Activated naive CD4-positive, alpha-beta T cell treated with anti-CD3 and anti-CD28 coated beads, Interleukin-2, amount 50 U/mL, for 16 hours (primary cell): ENCODE measurements at regions not wholly inside any gene's neighbourhood (a gene's known extent, or its start where the extent isn't known, plus 50 kb on each side); places are given as distances from the start of the nearest gene placed in this dataset.

Experiments
- DNase-seq: peaks from one replicate; pipeline ENCODE4 v3.0.0-alpha.2; 2020

DNA sequence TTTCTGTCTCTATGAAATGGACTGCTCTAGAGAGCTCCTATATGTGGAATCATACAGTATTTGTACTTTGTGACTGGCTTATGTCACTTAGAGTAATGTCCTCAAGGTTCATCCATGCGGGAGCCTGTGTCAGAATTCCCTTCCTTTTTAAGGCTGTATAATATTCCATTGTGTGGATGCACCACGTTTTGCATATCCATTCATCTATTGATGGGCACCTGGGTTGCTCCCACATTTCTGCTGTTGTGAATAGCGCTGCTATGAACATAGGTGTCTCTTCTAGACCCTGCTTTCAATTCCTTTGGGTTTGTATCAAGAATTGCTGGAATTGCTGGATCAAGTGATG lies 155.4 kb downstream of the BMP7 start:
- DNase-seq = no peak

- DNase-seq = no peak
Observed at GRCh38 chr20:57112448-57112847, 154.0 kb downstream of the BMP7 start.

GRCh38 chr20:57114290-57115005 lies 152.0 kb downstream of the BMP7 start:
- no peak for DNase-seq

DNA sequence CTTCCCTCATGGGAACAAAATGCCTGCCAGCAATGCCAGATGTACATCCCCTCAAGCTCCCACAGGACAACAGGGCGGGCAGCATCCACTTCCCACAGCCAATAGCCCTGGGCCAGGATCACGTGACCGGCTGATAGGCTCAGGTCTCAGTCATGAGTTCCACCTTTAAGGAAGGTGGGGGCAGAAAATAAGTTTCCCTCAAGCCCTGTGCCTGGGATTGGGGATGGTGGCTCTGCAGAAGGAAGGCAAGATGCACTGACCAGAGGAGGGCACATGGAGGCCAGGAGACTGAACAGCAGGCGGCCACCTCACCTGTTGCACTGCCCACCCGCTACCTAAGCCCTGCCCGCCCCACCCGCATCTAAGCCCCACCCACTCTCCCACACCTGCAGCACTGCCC lies 149.1 kb downstream of the BMP7 start:
- DNase-seq = no peak

DNA sequence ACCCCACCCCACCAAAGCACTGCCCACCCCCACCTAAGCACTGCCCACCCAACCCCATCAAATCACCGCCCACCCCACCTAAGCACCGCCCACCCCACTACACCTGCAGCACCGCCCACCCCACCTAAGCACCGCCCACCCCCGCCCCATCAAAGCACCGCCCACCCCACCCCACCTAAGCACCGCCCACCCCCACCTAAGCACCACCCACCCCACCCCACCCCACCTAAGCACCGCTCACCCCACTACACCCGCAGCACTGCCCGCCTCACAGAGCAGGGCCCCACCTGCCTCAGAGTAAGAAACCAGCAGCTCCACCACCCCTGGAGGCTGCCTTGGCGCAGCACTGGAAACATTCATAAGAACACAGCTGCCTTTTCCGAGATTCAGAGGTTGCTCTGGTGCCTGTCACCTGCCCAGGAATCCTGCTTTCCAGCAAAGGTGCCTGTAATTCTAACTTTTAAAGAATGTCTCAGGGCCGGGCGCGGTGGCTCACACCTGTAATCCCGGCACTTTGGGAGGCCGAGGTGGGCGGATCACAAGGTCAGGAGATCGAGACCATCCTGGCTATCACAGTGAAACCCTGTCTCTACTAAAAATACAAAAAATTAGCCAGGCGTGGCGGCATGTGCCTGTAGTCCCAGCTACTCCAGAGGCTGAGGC lies 148.2 kb downstream of the BMP7 start:
- no peak for DNase-seq
